Endodermal cell (in vitro differentiated cells): ENCODE measurements at regions not wholly inside any gene's neighbourhood (a gene's known extent, or its start where the extent isn't known, plus 50 kb on each side); places are given as distances from the start of the nearest gene placed in this dataset.

Experiments used
- DNase-seq: peaks from one replicate; pipeline ENCODE4 v3.0.0-alpha.2; 2017
- H3K27ac ChIP-seq: 2 replicates; pipeline ENCODE4 v1.5.1; 2013; ENCODE audit warnings: mild to moderate bottlenecking, low read depth, low read length, moderate library complexity
- H3K27me3 ChIP-seq: 2 replicates; pipeline ENCODE4 v1.6.1; 2013; ENCODE audit warnings: mild to moderate bottlenecking, low read length, moderate library complexity; ENCODE audit not compliant: insufficient read depth, control insufficient read depth, poor library complexity, severe bottlenecking
- H3K36me3 ChIP-seq: 2 replicates; pipeline ENCODE4 v1.7.0; 2013; ENCODE audit warnings: mild to moderate bottlenecking, low read length, moderate library complexity; ENCODE audit not compliant: control insufficient read depth, insufficient read depth
- H3K4me1 ChIP-seq: one replicate; pipeline ENCODE4 v1.7.0; 2013; ENCODE audit warnings: low read length; ENCODE audit not compliant: control insufficient read depth, insufficient read depth
- H3K4me3 ChIP-seq: 2 replicates; pipeline ENCODE4 v1.5.1; 2013; ENCODE audit warnings: mild to moderate bottlenecking, low read length, moderate library complexity
- H3K9ac ChIP-seq: 2 replicates; pipeline ENCODE4 v1.6.1; 2013; ENCODE audit warnings: mild to moderate bottlenecking, low read length, moderate library complexity; ENCODE audit not compliant: poor library complexity, severe bottlenecking; ENCODE audit errors: extremely low read depth
- H3K9me3 ChIP-seq: 2 replicates; pipeline ENCODE4 v1.6.1; 2013; ENCODE audit warnings: mild to moderate bottlenecking, low read length, moderate library complexity; ENCODE audit not compliant: control insufficient read depth
- H3K27ac Mint-ChIP-seq: 2 replicates; pipeline ENCODE4 v1.8.0; 2020; ENCODE audit warnings: mixed read lengths
- H3K27me3 Mint-ChIP-seq: 2 replicates; pipeline ENCODE4 v1.8.0; 2021; ENCODE audit warnings: mild to moderate bottlenecking, mixed read lengths; ENCODE audit not compliant: insufficient read depth
- H3K36me3 Mint-ChIP-seq: 2 replicates; pipeline ENCODE4 v1.8.0; 2020; ENCODE audit warnings: low read depth, mixed read lengths
- H3K4me1 Mint-ChIP-seq: 2 replicates; pipeline ENCODE4 v1.8.0; 2020; ENCODE audit warnings: mixed read lengths
- H3K4me3 Mint-ChIP-seq: 2 replicates; pipeline ENCODE4 v1.8.0; 2020; ENCODE audit warnings: mild to moderate bottlenecking, moderate library complexity, mixed read lengths
- H3K9me3 Mint-ChIP-seq: 2 replicates; pipeline ENCODE4 v1.8.0; 2020; ENCODE audit warnings: mild to moderate bottlenecking, mixed read lengths
- CTCF ChIP-seq: fragments of 200-600 bp; sonication (generic); conservative IDR thresholded peaks from 2 replicates; pipeline ENCODE4 v1.5.0; 2021; ENCODE audit warnings: antibody characterized with exemption, mild to moderate bottlenecking
- WGBS, 2 experiments: methylation state at CpG; one replicate each; pipeline versions ENCODE4 v1.1.5 to v1.1.7; 2013; ENCODE audit warnings: missing lambda C conversion rate in 2 of 2, mixed read lengths in 1 of 2; ENCODE audit not compliant: insufficient coverage in 1 of 2, insufficient read length in 1 of 2; 5-methylcytosine and 5-hydroxymethylcytosine counted together

GRCh38 chr14:104370256-104370870, 209.2 kb upstream of the C14orf180 start:
- no peak overlapping the region for H3K27ac ChIP-seq
- H3K4me1 Mint-ChIP-seq, result no peaks in the 10 kb centered on the region
- peak; percentile 86 for DNase-seq

GRCh38 chr14:104371031-104371430, 208.5 kb upstream of the C14orf180 start:
- H3K4me3 Mint-ChIP-seq, result no peak overlapping the region
- H3K27me3 Mint-ChIP-seq, result no peaks in the 10 kb centered on the region
- WGBS, 2 experiments, result 84 to 93% methylated on average over 14 to 15 of the region's 15 CpGs
- no peaks in the 10 kb centered on the region for H3K36me3 ChIP-seq
- H3K9me3 Mint-ChIP-seq, result no peaks in the 10 kb centered on the region
- no peaks in the 10 kb centered on the region for H3K27me3 ChIP-seq
- H3K27ac ChIP-seq, result no peak overlapping the region
- H3K4me3 ChIP-seq, result no peak overlapping the region
- no peak overlapping the region for H3K27ac Mint-ChIP-seq
- no peaks in the 10 kb centered on the region for H3K36me3 Mint-ChIP-seq
- no peak for DNase-seq
- H3K9ac ChIP-seq, result no peak overlapping the region
- no peaks in the 10 kb centered on the region for H3K4me1 ChIP-seq
- no peaks in the 10 kb centered on the region for H3K9me3 ChIP-seq
- no peak for TF ChIP-seq CTCF
- no peaks in the 10 kb centered on the region for H3K4me1 Mint-ChIP-seq

More at GRCh38 chr14:104370256-104370870, 209.2 kb upstream of the C14orf180 start:
- Mint-ChIP-seq H3K4me3 (no peak overlapping the region), H3K9me3 (no peaks in the 10 kb centered on the region), H3K27ac (no peak overlapping the region), H3K36me3 (no peaks in the 10 kb centered on the region), H3K27me3 (no peaks in the 10 kb centered on the region)
- WGBS, 2 experiments, result 75 to 85% methylated on average over 16 to 22 of the region's 22 CpGs
- Histone ChIP-seq H3K27me3 (no peaks in the 10 kb centered on the region), H3K9me3 (no peaks in the 10 kb centered on the region), H3K36me3 (no peaks in the 10 kb centered on the region), H3K9ac (no peak overlapping the region), H3K4me1 (no peaks in the 10 kb centered on the region), H3K4me3 (no peak overlapping the region)
- TF ChIP-seq CTCF, result peak; percentile 78

DNA sequence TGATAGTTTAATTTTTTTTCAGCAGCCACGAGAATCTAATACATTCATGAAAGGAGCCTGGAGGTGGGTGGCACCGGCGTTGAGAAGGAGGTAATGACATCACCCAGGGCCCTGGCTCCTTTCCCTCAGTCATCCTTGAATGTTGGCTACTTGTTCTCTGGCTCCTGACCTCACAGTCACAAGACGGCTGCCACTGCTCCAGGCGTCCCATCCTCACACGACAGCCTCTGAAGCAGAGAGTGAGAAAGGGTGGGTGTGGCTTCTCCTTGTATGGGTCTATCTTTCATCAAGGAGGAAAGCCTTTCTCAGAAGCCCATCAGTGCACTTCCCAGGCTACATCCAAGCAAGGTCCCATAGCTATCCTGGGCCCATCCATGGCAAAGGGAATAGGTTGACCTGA, 207.6 kb upstream of the C14orf180 start:
- H3K9me3 Mint-ChIP-seq, result no peaks in the 10 kb centered on the region
- no peak for TF ChIP-seq CTCF
- H3K27ac Mint-ChIP-seq, result no peak overlapping the region
- H3K4me1 Mint-ChIP-seq, result no peaks in the 10 kb centered on the region
- WGBS, 2 experiments, result 80 to 97% methylated on average over 6 of the region's 6 CpGs
- H3K9me3 ChIP-seq, result no peaks in the 10 kb centered on the region
- H3K27me3 ChIP-seq, result no peaks in the 10 kb centered on the region
- no peak overlapping the region for H3K27ac ChIP-seq
- H3K36me3 Mint-ChIP-seq, result no peaks in the 10 kb centered on the region
- H3K36me3 ChIP-seq, result no peaks in the 10 kb centered on the region
- no peak overlapping the region for H3K9ac ChIP-seq
- H3K4me3 Mint-ChIP-seq, result no peak overlapping the region
- no peaks in the 10 kb centered on the region for H3K27me3 Mint-ChIP-seq
- no peak for DNase-seq
- H3K4me1 ChIP-seq, result no peaks in the 10 kb centered on the region
- no peak overlapping the region for H3K4me3 ChIP-seq
